ENCODE measurements at regions not wholly inside any gene's neighbourhood (a gene's known extent, or its start where the extent isn't known, plus 50 kb on each side); places are given as distances from the start of the nearest gene placed in this dataset.
"Not testable (repeated sequence)": the region's sequence is repeated elsewhere in the genome, so short reads cannot be mapped to it uniquely, and the experiment has no call there.

DNA sequence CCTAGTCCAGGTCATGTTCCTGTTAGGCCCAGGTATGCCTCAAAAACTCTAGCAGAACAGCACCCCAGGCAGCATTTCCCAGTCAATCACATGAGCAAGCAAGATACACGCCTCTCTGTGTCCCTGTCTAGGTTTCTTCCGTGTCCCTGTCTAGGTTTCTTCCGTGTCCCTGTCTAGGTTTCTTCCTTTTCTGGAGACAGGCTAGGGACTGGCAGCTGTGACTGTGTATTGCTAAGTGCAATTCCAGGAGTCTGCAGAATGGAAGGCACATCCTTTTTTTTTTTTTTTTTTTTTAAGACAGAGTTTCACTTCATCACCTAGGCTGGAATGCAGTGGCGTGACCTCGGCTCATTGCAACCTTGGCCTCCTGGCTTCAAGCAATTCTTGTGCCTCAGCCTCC lies 77.6 kb downstream of the SETD4 start:
- no peak for DNase-seq (ENCODE audit: low spot score)

DNA sequence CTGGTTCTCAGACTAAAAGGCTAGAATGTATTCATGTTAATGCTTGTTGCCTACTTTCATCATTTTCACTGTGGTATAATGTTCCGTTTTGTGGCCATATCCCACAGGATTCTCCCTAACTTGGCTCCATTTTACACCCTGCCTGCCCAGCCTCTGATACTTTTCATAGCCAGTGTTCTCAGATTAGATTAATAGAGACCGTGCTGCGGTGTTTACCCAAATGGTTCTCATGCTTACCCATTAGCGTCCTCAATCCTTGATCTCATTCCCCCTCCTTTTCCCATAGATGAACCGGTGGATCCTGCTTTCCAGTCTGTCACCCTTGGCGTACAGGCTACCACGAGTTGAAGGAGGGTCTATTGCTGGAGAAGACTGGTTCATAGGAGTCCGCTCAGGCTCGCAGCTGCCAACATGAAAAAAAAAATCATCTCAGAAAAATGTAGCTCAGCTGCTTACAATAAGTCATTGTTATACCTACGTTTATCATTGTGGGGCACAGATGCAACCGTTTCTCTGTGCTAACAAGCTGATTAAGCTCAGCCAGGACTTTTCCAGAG lies 78.7 kb downstream of the SETD4 start:
- no peak for DNase-seq (ENCODE audit: low spot score)

DNA sequence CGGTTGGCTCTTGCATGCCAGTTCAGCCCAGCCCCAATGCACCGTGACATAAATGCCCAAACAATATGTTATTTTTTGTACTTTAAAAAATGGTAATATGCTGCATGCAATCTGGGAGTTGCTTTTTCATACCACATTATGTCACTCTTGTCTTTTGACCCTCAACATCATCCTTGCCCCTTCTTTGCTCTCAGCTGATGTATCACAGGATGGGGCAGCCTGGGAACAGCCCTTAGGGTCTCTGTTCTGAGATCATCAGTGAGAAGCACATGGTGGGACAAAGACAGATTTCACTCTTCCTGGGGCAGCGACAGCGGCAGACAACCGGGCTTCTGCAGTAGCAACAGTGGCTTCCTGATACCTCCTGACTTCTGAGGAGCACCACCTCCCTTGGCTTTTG lies 79.5 kb downstream of the SETD4 start:
- DNase-seq (ENCODE audit: low spot score): no peak

DNA sequence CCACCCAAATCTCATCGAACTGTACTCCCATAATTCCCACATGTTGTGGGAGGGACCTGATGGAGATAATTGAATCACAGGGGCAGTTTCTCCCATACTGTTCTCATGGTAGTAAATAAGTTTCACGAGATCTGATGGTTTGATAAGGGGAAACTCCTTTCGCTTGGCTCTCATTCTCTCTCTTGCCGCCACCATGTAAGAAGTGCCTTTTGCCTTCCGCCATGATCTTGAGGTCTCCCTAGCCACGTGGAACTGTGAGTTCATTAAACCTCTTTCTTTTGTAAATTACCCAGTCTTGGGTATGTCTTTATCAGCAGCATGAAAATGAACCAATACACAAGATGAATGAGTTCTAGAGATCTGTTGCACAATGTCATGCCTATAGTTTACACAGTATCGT lies 82.5 kb downstream of the SETD4 start:
- DNase-seq (ENCODE audit: low spot score): not testable (repeated sequence)

DNA sequence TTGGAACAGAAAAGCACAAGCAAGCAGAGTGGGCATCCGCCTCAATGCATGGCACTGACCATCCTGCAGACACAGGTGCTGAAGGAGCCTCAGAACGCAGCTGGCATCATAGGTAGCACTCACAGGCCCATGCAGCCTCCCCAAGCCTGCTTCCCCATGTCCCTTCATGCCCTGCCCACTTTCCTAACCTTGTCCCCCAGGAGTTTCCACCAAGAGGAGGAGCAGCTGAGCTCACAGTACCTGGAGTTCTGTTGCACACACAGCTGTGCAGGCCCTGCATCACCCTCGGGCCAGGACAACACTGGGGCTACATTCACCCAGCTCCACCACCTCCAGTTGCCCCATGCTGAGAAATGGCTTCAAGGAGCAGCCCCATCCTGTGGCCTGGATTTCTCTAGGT lies 83.4 kb downstream of the SETD4 start:
- no peak for DNase-seq (ENCODE audit: low spot score)

DNA sequence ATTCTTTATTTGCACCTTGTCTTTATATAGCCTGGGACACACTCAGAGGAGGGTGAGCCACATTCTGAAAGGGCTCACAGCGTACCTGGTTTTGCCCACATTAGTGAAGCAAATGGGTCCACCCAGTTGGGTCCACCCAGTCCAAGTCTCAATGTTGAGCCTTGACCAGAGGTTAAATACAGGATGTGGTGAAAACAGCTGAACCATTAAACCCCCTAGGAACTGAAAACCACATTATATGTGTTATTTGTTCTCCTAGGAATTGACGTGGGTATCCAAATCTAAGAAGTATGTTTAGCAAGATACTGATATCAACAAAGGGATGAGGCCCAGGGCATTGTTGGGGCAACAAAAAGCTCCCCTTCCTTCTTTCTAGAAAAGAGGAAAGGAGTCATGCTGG lies 83.8 kb downstream of the SETD4 start:
- no peak for DNase-seq (ENCODE audit: low spot score)

DNA sequence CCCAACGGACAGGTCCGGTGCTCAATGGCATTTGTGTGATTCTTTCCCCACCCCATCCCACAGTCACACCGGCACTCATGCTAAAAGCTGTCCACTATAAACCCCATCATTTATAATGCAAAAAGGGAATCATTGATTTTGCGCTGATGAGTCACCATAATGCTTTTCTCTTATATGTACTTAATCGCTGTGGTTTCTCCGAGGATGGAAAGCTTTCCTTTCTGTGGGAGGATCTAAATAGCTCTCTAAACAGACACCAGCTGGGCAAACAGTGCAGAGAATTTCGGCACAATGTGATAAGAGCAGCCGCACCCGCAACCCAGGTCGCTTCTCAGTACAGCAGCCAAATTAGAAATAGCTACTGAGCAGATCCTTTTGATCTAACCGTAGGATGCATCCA lies 85.6 kb downstream of the SETD4 start:
- DNase-seq (ENCODE audit: low spot score): no peak

DNA sequence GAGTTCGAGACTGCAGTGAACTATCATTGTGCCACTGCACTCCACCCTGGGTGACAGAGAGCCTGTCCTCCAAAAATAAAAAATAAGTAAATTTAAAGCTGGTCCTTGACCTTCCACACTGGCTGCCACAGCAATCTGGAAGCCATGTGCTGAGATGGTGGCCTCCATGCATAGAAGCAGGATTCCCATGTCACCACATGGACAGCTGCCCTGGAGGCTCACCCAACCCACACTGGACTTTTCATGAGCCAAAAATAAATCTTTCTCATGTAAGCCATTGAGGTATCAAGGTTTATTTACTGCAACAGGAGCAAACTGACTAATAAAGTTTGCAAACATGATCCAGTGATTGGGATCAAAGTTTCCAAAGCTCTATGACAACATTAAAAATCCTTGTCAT lies 88.5 kb downstream of the SETD4 start:
- no peak for DNase-seq (ENCODE audit: low spot score)

DNA sequence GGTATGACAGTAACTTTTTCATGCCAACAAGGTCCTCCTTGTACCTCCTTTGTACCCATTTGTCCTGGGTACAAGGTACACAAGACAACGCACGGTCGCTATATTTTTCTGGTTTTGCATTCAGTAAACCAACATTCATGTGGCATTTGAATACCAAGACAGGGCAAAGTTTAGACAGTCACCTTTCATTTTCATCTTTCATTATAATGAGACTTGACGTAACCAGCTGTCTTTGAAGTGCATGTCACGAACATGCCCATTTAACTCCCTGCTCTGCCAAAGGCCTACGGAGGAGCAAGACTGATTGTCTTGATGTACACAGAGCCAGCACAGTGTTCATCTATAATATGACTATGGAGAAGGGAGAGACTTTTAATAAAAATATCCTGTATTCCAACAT lies 91.0 kb downstream of the SETD4 start:
- no peak for DNase-seq (ENCODE audit: low spot score)

DNA sequence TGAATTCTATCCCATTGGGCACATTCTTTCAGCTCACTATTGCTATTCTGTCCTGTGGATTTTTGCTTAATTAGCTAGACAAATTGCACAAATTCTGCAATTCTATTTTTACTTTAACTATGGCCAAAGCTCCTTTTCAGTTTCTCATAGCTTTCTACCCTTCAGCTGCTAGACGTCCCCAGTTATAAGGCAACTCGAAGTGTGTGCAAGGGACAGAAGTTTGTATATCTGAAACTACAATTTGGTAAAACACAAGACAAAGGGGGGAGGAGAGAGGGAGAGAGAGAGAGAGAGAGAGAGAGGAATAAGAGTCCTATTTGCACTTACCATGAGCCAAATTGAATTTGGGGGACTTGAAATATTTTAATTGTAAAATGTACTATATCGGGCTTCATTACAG lies 91.8 kb downstream of the SETD4 start:
- no peak for DNase-seq (ENCODE audit: low spot score)

DNA sequence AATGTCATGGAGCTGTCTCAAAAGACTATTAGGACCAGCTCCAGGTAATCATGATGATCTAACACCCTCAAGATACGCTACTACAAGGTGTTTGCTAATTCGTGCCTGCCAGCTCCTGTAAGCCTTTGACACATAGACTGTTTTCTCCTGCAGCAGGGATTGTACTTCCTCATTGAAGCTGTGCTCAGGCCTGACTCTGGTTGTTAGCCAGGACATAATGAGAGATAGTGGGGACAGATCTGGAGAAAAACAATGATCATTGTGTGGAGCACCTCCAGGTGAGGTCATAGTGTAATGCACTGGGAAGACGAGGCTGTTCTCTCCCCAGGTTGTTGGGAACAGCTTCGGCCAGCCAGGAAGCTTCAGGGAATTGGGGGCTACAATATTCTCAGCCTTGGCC lies 94.6 kb downstream of the SETD4 start:
- DNase-seq (ENCODE audit: low spot score): no peak

DNA sequence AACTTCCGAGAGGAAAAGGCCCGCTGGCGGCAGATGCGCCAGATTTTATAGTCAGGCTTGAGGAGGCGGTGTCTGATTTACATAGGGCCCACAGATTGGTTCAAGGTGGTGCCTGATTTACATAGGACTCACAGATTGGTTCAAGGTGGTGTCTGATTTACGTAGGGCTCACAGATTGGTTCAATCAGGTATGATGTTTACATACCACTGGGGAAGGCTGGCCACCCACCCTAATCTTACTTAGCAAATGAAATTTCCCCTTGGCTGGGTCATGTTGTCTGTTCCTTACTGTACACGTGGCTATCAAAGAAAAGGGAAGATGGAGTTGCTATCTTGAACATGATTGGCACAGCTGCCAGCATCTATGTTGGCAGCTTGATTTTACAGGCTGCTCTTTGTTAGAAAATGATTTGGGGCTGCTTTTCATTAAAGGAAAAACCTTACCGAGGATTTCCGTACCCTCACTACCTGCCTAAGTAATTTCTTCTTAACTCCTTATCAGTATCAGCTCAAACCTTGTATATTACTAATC lies 96.3 kb downstream of the SETD4 start:
- no peak for DNase-seq (ENCODE audit: low spot score)

DNA sequence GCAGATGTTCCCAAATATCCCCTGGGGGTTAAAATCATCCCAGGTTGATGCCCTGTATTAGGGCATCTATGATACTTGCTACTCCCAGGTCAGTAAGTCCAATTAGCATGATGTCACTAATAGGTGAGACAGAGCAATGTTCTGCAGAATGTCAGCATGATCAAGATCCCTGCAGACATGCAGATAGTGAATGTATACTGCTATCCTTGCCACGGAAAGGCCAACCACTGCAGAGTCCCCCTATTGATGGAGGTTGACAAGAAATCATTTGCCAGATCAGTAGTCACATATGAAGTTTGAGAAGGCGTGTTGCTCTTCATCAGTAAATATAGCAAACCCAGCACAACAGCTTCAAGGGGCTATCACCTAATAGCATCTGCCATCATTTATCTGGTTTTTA lies 97.4 kb downstream of the SETD4 start:
- DNase-seq (ENCODE audit: low spot score): no peak

DNA sequence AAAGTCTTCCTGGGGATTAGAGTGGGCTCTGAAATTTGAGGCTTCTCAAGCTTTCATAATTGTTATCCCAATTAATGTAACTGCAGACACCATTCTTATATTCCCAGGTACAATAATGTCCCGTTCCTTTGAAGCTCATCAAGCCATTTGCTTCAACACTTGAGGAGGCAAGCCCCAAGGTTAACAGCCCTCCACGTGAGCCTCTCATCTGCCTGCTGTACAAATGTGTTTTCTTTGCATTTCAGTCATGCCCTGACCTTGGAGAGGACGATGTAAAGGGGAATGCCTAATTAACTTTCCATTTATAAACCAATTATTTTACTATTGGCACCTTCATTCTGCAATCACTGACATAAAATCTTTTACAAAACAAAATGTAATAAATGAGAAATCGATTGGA lies 106.3 kb downstream of the SETD4 start:
- no peak for DNase-seq (ENCODE audit: low spot score)

DNA sequence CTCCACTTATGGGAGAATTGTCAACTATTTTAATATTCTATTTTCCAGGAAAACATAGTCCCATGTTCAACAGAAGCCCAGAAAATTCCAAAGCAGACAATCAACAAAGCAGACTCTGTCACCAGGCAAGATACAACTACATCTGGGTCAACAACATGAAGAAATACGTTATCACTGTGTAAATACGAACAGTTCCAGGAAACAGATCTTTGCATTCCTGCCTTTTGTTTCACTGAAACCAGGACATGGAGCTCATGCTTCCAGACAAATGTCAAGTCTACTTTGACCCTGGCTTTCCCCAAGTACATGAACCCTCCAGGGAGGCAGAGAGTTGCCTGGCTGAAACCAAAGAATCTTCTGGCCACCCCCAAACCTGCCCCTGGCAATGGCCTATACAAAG lies 106.7 kb downstream of the SETD4 start:
- peak; percentile 33 for DNase-seq (ENCODE audit: low spot score)

DNA sequence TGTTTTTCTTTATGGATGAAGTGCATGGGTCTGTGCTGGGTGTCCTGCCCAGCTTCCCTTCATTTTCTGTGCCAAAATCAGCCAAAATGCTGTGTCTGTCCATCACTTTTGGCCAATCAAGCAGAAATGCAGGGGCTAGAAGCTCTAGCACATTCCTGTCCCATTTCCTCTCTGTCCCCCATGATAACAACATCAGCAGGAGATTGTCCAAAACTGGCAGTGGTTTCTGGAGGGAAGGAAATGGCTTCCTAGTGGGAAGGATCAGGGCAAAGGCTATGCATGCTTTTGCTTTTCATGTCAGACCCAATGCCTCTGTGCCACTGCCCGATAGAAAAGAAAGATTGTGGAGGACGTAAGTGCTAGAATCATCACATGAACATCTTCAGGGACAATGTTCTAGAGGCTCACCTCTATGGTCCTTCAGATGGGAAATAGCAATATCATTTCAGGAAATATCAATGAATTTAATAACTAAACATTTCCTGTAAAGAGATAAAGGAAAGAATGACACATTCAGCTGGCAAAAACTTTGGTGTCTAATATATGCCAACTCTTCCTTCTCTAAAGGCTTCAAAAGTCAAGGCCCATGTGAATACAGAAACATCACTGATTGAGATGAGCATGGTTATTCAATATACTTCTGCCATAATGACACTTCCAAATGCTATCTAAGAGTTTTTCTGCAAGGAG lies 107.5 kb downstream of the SETD4 start:
- DNase-seq (ENCODE audit: low spot score): no peak

DNA sequence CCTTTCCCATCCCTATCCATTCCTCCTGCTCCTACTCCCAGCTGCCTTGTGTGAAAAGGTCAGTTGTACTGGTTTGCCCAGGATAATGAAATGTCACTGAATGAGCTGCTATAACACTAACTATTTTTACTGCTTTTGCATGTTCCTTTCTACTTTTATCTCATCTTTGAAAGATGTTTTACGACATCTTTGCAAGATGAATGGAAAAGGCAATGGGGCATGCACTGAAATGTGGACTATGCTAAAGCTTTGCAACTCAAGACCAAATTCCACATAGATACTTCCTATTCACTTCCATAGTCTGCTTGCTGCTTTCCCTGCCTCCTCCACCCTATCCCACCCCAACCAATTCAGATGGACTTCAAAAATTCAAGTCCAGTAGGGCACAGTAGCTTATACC lies 111.3 kb downstream of the SETD4 start:
- no peak for DNase-seq (ENCODE audit: low spot score)

DNA sequence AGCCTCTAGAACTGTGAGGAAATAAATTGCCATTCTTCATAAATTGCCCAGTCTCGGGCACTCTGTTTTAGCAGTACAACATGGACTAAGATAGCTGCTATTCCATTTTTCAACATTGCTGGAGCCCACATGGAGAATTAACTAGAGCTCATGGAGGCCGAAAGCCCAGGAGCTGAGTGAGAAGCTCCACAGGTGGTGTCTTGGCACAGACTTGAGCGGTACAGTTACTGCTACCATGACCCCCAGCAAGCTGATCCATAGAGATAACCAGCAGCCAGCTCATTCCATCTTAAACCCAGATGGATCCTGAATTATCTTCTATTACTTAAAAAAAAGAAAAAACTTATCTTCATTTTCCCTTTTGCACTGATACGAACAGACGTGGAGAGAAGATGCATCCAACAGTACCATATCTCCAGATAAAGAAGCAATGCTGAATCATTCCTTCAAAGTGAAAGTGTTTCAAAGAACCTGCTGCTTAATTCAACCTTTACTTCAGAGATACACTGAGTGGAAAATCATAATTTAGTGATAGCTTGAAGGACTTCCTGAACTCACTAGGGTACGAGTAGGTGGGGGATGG lies 115.1 kb downstream of the SETD4 start:
- no peak for DNase-seq (ENCODE audit: low spot score)

DNA sequence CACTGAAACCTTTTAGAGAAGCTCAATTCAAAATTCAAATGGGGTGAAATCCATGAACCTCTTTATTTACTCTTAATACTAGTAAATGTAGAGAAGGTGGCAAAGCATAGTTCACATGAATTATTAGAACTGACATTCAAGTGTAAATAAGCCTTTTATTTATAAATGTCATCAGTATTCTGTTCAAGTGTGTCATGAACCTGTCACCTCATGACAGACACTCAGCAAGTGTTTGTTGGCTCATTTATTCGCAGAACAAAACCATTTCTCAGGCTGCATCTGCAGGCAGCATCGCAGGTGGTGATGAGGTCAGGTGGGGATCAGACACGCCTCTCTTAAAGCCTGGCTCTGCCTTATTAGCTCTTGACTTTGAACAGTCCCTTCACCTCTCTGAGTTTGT lies 116.6 kb downstream of the SETD4 start:
- no peak for DNase-seq (ENCODE audit: low spot score)

DNA sequence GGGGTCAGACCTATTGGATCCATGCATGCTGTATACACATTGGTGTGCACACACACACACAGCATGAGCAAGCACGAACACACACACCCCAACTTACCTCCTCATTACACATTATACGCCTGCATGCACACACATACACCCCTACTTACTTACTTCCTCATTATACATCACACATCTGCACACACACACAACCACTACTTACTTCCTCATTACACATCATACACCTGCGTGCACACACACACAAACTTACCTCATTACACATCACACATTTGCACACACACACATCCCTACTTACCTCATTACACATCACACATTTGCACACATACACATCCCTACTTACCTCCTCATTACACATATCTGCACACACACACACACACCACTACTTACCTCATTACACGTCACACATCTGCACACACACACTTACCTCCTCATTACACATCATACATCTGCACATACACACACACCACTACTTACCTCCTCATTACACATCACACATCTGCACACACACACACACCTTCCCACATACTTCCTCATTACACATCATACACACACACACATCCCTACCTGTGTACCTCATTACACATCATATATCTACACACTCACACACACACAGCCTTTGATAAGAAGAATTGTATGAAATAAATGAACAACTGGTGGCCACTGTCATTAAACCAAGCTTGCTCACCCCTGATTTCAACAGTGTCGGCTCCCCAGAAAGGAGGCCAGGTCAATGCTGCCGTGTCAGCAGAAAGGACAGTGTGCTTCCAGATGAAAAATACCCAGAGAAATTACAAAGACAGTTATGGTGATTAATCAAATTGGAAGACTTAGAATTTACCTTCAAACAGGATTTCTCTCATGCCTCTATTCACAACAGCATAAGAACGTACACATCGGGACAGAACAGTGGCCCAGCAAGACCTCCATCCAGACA lies 117.8 kb downstream of the SETD4 start:
- no peak for DNase-seq (ENCODE audit: low spot score)

DNA sequence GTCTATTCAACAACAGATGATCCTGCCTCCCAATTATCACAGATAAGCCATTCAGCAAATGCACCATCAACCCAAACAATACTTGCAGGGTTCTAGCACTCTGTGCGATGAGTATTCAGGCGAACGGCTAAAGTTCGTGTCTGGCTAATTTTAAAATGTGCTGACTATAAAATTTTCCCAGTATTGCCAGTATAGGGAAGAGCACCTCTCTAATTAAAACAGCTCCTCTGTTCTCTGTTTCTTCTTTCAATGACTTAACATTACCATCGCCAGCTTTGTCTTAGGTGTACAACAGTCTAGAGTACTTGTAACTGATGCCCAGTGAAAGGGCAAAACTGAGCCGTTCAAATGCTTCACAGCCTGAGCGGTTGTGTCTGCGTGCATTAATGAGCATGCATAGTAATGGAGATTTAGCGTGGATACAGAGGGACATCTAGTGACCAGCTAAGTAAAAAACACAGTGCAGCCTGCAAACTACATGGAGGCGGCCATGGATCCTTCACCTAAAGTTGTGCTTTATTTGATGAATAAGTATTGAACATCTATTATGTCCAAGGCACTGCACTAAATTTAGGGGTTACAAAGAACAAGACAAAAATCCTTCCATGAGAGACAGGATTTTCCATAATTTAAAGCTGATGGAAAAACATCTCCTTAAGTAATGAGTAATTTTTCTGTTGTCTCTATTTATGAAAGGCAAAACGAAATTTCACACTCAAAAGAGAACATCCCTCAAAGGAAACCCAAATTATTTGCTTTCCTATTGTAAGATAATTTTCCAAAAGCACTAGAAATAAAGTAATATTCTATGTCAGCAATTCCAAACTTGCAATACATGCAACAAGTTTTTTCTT lies 120.0 kb downstream of the SETD4 start:
- peak; percentile 23 for DNase-seq (ENCODE audit: low spot score)

DNA sequence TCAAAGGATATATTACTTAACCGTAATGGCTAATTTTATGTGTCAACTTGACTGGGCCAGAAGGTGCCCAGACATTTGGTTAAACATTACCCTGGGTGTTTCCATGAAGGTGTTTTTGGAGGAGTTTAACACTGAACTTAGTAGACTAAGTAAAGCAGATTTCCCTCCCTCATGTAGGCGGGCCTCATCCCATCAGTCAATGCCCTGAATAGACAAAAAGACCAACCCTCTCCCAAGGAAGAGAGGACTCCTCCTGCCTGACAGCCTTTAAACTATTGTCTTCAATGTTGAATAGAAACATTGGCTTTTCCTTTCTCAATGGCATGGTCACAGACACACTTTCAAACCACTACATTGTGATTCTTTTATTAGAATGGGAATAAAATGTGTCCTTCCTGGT lies 121.9 kb downstream of the SETD4 start:
- no peak for DNase-seq (ENCODE audit: low spot score)

Measured in HuH-7 (cell line).